OCI-LY1 (cell line): ENCODE measurements at regions not wholly inside any gene's neighbourhood (a gene's known extent, or its start where the extent isn't known, plus 50 kb on each side); places are given as distances from the start of the nearest gene placed in this dataset.

Source experiments
- H2AFZ ChIP-seq: fragments of 200-600 bp; sonication (generic), shearing (Covaris generic); 2 replicates; pipeline ENCODE4 v1.6.0; 2014; ENCODE audit warnings: antibody characterized with exemption, mild to moderate bottlenecking, low read length
- H3F3A ChIP-seq: fragments of 200-600 bp; sonication (generic), shearing (Covaris generic); 2 replicates; pipeline ENCODE4 v1.6.0; 2014; ENCODE audit warnings: mild to moderate bottlenecking, antibody characterized with exemption, low read length, moderate library complexity; ENCODE audit not compliant: insufficient read depth
- H3K27ac ChIP-seq: fragments of 200-600 bp; sonication (generic); 2 replicates; pipeline ENCODE4 v1.5.1; 2014; ENCODE audit warnings: low read length, mixed run types, mild to moderate bottlenecking, low read depth; ENCODE audit not compliant: poor library complexity, severe bottlenecking
- H3K27me3 ChIP-seq: fragments of 200-600 bp; sonication (generic); 2 replicates; pipeline ENCODE4 v1.6.0; 2014; ENCODE audit warnings: antibody characterized with exemption, mild to moderate bottlenecking, low read length, moderate library complexity; ENCODE audit not compliant: insufficient read depth
- H3K36me3 ChIP-seq: fragments of 200-600 bp; sonication (generic); 2 replicates; pipeline ENCODE4 v1.6.1; 2014; ENCODE audit warnings: mild to moderate bottlenecking, antibody characterized with exemption, low read length, moderate library complexity, mixed read lengths; ENCODE audit not compliant: insufficient read depth
- H3K4me1 ChIP-seq: fragments of 200-600 bp; sonication (generic); 2 replicates; pipeline ENCODE4 v1.5.1; 2014; ENCODE audit warnings: mild to moderate bottlenecking, low read length, moderate library complexity; ENCODE audit not compliant: insufficient read depth, severe bottlenecking
- H3K4me2 ChIP-seq: fragments of 200-600 bp; sonication (generic), shearing (Covaris generic); 2 replicates; pipeline ENCODE4 v1.6.1; 2014; ENCODE audit warnings: low read length
- H3K4me3 ChIP-seq: fragments of 200-600 bp; sonication (generic); 2 replicates; pipeline ENCODE4 v1.5.1; 2014; ENCODE audit warnings: low read length, low read depth, mild to moderate bottlenecking, mixed read lengths; ENCODE audit not compliant: poor library complexity, severe bottlenecking
- H3K79me2 ChIP-seq: fragments of 200-600 bp; shearing (Covaris generic); 2 replicates; pipeline ENCODE4 v1.6.1; 2016; ENCODE audit warnings: mixed run types, low read length, mixed read lengths; ENCODE audit not compliant: insufficient read depth
- H3K9ac ChIP-seq: fragments of 200-600 bp; sonication (generic), shearing (Covaris generic); 2 replicates; pipeline ENCODE4 v1.6.1; 2014; ENCODE audit warnings: mild to moderate bottlenecking, low read length, mixed read lengths
- H3K9me2 ChIP-seq: fragments of 200-600 bp; sonication (generic), shearing (Covaris generic); 2 replicates; pipeline ENCODE4 v1.6.1; 2014; ENCODE audit warnings: low read depth, mild to moderate bottlenecking, low read length, mixed read lengths
- H3K9me3 ChIP-seq: fragments of 200-600 bp; shearing (Covaris generic); 2 replicates; pipeline ENCODE4 v1.6.1; 2014; ENCODE audit warnings: low read length, mixed read lengths
- H4K20me1 ChIP-seq: fragments of 200-600 bp; sonication (generic), shearing (Covaris generic); 2 replicates; pipeline ENCODE4 v1.6.0; 2016; ENCODE audit warnings: mild to moderate bottlenecking, low read length; ENCODE audit not compliant: insufficient read depth
- EZH2 ChIP-seq: fragments of 200-600 bp; sonication (generic), shearing (Covaris generic); IDR thresholded peaks from 2 replicates; pipeline ENCODE4 v1.8.0; 2017; ENCODE audit warnings: borderline replicate concordance, mixed run types, mild to moderate bottlenecking, antibody characterized with exemption, low read length, moderate library complexity, mixed read lengths
- TF ChIP-seq, protein P1 (sequence below): fragments of 200-600 bp; sonication (generic), shearing (Covaris generic); IDR thresholded peaks from 2 replicates; pipeline ENCODE4 v1.5.1; 2017; ENCODE audit warnings: mild to moderate bottlenecking, antibody characterized with exemption, low read length, moderate library complexity, mixed read lengths

DNA sequence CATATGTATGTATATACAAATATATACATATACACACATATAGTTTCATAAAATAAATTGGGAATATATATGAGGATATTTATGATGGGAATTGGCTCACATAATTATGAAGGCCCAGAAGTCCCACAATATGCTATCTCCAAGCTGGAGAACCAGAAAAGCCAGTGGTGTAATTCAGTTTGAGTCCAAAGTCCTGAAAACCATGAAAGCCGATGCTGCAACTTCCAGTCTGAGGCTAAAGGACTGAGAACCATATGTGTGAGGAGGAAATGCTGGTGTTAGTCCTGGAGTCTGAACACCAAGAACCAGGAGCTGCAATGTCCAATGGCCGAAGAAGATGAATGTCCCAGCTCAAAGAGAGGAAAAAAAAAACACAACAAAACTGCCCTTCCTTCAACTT is 65.5 kb upstream of the PRKD1 start:
- Histone ChIP-seq H3K79me2 (no peaks in the 10 kb centered on the region), H2AFZ (no peak overlapping the region), H3K27me3 (no peaks in the 10 kb centered on the region), H3K36me3 (no peaks in the 10 kb centered on the region), H3K9me3 (no peaks in the 10 kb centered on the region), H3K27ac (no peak overlapping the region), H3F3A (no peaks in the 10 kb centered on the region), H3K4me3 (no peak overlapping the region), H3K4me1 (no peaks in the 10 kb centered on the region), H3K4me2 (no peak overlapping the region), H4K20me1 (no peaks in the 10 kb centered on the region), H3K9ac (no peak overlapping the region), H3K9me2 (no peaks in the 10 kb centered on the region)
- TF ChIP-seq, protein P1, sequence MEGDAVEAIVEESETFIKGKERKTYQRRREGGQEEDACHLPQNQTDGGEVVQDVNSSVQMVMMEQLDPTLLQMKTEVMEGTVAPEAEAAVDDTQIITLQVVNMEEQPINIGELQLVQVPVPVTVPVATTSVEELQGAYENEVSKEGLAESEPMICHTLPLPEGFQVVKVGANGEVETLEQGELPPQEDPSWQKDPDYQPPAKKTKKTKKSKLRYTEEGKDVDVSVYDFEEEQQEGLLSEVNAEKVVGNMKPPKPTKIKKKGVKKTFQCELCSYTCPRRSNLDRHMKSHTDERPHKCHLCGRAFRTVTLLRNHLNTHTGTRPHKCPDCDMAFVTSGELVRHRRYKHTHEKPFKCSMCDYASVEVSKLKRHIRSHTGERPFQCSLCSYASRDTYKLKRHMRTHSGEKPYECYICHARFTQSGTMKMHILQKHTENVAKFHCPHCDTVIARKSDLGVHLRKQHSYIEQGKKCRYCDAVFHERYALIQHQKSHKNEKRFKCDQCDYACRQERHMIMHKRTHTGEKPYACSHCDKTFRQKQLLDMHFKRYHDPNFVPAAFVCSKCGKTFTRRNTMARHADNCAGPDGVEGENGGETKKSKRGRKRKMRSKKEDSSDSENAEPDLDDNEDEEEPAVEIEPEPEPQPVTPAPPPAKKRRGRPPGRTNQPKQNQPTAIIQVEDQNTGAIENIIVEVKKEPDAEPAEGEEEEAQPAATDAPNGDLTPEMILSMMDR, result no peak
- TF ChIP-seq EZH2, result no peak

DNA sequence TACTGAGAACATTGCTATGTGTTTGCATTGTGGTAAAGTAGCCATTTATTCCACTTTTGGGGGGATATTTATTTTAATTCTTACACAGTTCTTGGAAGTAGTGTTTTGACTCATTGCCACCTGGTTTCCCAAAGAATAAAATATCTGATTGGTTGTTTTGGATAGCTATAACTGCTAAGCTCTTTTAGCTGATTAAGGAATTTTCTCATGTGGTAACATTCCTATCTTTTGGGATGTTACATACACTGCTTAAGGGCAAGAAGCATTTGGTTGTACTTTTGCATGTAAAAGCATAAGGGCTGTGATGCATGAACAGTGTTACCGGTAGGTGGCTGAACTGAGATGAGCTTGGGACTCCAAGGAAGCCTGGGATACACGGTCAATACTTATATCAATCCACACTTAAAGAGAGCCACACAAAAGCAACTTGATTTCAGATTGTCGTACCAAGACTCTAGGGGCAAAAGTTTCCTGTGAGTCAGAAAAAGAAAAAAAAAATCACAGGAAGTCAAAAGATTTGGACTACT is 71.4 kb upstream of the PRKD1 start:
- Histone ChIP-seq H3F3A (no peaks in the 10 kb centered on the region), H3K9me2 (no peaks in the 10 kb centered on the region), H3K36me3 (no peaks in the 10 kb centered on the region), H3K9me3 (no peaks in the 10 kb centered on the region), H3K27me3 (no peaks in the 10 kb centered on the region), H3K4me1 (no peaks in the 10 kb centered on the region), H2AFZ (no peak overlapping the region), H3K4me3 (no peak overlapping the region), H3K79me2 (no peaks in the 10 kb centered on the region), H3K4me2 (no peak overlapping the region), H4K20me1 (no peaks in the 10 kb centered on the region), H3K27ac (no peak overlapping the region), H3K9ac (no peak overlapping the region)
- TF ChIP-seq EZH2, result no peak
- TF ChIP-seq, protein P1, result no peak

DNA sequence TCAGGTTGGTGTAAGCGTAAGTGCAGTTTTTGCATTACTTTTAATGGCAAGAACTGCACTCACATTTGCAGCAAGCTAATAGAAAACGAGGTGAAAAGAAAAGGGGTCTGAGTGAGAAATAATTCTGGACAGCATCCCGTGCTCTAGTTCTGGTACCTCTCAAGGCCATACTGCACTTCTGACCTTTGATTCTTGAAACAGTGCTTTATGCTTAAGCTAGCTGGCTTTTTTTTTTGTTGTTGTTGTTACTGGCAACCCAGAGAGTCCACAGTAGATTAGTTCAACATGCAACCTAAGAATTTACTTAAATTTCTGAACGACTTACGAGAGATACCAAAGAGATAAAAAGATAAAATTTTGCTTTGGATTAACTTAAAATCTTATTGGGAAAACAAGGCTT is 75.2 kb upstream of the PRKD1 start:
- Histone ChIP-seq H3F3A (no peaks in the 10 kb centered on the region), H3K4me1 (no peaks in the 10 kb centered on the region)
- TF ChIP-seq, protein P1, result no peak
- no peak for TF ChIP-seq EZH2

More for the DNA sequence above, 75.2 kb upstream of the PRKD1 start:
- no peak overlapping the region for H2AFZ ChIP-seq
- no peaks in the 10 kb centered on the region for H3K27me3 ChIP-seq
- no peak overlapping the region for H3K27ac ChIP-seq
- no peaks in the 10 kb centered on the region for H4K20me1 ChIP-seq
- H3K9ac ChIP-seq, result no peak overlapping the region
- no peak overlapping the region for H3K4me2 ChIP-seq
- H3K36me3 ChIP-seq, result no peaks in the 10 kb centered on the region
- H3K9me3 ChIP-seq, result no peaks in the 10 kb centered on the region
- H3K79me2 ChIP-seq, result no peaks in the 10 kb centered on the region
- H3K9me2 ChIP-seq, result no peaks in the 10 kb centered on the region
- H3K4me3 ChIP-seq, result no peak overlapping the region
